ENCODE measurements at regions not wholly inside any gene's neighbourhood (a gene's known extent, or its start where the extent isn't known, plus 50 kb on each side); places are given as distances from the start of the nearest gene placed in this dataset.

DNA sequence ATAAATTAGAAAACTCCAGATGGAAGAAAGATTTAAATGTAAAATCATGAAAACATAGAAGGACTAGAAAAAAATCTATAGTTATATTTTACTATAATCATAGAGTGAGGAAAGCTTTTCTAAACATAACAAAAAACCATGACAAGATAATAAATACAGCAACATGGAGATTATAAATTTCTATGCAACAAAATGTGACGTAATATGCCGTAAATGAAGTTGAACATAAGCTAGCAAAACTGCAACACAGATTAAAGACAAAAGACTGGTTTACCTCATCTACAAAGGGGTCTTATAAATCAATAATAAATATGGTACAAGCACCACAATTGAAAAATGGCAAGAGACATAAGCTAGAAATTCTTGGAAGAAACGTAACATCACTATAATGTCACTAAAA is 140.4 kb downstream of the C4orf33 start:
- TF ChIP-seq EZH2phosphoT487 (IDR thresholded peaks at IDR 0.05; ENCODE audit: insufficient read depth, low read depth) (no peak), EZH2 (IDR thresholded peaks at IDR 0.05; ENCODE audit: insufficient read depth, poor library complexity, severe bottlenecking) (no peak)

All from GM23248 (cell line).